GM19351 (cell line): ENCODE measurements at regions not wholly inside any gene's neighbourhood (a gene's known extent, or its start where the extent isn't known, plus 50 kb on each side); places are given as distances from the start of the nearest gene placed in this dataset.

Experiments used
- ATAC-seq: cut with Tn5 transposase; IDR thresholded peaks from one replicate; pipeline ENCODE4 v1.9.1; 2021; ENCODE audit warnings: mild to moderate bottlenecking, moderate library complexity; ENCODE audit not compliant: unreplicated experiment

DNA sequence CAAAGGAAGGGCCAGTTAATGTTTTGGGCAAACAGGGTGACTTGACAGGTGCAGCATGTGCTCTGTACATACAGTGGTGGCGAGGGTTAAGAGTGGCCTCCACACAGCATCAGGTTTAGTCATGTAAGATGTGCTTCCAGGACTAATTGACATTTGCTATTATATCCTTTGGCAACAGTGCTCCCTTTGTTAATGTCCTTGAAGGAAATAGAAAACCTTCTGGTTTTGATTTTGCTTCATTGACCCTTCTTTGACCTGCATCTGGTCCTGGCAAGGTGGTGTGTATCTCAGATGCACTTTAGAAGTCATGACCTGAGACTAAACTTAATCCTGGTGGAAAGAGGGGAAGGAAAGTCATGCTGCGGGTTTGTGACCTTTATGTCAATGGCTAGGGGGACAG lies 440.0 kb downstream of the ENC1 start:
- ATAC-seq, result no peak

GRCh38 chr5:74199436-74200210 lies 440.9 kb downstream of the ENC1 start:
- no peak for ATAC-seq

DNA sequence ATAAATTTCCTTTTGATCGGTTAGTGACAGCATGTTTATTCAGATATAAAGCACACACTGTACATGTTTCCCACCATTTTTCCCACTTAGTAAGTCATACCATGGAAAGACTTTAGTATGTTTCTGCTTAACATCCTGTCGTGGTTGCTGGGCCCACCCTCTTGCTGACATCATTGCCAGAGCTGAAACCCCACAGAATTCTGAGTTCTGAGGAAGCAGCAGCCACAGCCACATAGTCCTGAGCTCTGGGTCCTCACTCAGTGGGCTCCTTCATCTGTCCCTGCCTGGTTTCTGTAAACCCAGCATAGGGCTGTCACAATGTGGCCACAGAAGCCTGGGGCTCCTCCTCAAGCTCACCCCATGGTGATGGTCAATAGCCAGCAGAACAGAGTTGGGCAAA lies 441.5 kb downstream of the ENC1 start:
- peak; percentile 48 for ATAC-seq

DNA sequence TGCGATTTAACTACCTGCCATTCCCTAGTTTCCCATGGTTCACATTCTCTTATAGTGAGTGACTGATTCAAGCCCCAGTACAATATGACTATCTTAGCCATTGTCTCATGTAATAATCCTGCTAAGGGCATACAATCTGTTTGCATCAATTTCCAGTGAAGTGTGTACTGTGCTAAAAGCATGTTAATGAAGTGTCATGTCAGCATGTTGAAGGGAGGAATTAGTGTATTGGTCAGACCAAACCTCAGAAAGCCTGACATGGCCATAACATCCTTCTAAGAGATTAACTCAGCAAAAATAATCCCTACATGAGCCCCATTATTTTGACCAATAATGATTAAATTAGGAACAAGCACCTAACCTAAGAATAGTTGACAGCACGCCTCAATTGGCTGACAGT lies 442.4 kb downstream of the ENC1 start:
- no peak for ATAC-seq

- peak; percentile 85 for ATAC-seq
These were observed 444.3 kb downstream of the ENC1 start for GRCh38 chr5:74196233-74196632.

- ATAC-seq, result no peak
These were observed 446.3 kb downstream of the ENC1 start for GRCh38 chr5:74194196-74194595.

DNA sequence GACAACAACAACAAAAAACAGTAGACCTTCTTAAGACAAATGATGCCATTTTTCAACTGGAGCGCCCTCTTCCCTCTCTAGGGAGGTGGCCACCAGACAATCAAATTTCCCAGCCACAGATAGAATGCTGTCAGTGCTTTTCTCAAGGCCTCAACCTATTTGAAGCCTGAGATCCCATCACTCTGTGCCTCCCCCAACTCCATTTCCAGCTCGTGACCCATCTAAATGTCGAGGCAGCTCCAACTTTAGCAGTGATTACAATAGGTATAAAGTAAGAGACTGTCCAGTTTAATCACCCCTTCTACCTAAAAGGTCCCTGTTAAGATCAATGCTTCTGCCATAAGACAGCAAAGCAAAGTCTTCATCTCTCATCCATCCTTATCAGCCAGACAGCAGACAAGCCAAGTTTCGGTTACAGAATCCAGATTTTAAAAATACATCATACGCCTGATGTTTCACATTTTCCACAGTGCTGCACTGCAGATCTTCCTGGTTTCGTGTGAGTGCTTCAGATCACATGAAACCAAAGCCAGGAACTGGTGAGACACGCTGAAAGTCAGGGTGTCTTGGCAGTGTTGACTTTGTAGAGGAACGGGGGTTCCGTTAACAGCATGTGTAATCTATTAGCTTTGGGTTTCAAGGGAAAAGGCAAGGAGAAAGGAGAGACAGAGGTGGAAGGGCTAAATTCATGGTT lies 447.8 kb downstream of the ENC1 start:
- ATAC-seq, result no peak

GRCh38 chr5:74188351-74189105 lies 452.0 kb downstream of the ENC1 start:
- no peak for ATAC-seq

DNA sequence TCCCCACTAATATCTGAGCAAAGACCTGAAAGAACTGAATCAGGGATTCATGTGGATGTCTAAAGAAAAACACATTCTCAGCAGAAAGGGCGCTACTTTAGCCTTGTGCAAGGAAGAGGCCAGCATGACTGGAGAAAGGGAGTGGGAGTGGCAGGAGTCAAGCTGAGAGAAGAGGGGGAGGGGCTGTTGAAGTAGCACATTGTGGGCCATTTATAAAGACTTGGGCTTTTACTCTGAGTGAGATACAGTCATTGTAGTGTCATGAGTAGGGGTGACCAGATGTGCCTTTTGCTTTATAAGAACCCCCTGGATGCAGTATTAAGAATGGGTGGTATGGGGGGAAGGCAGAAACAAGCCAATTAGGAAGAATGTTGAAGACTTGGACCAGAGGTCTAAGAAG lies 452.8 kb downstream of the ENC1 start:
- ATAC-seq, result no peak

GRCh38 chr5:74186356-74187315 lies 453.9 kb downstream of the ENC1 start:
- ATAC-seq, result no peak

GRCh38 chr5:74185599-74185998 lies 454.9 kb downstream of the ENC1 start:
- no peak for ATAC-seq

- no peak for ATAC-seq
These were observed 455.9 kb downstream of the ENC1 start for GRCh38 chr5:74184649-74185048.

DNA sequence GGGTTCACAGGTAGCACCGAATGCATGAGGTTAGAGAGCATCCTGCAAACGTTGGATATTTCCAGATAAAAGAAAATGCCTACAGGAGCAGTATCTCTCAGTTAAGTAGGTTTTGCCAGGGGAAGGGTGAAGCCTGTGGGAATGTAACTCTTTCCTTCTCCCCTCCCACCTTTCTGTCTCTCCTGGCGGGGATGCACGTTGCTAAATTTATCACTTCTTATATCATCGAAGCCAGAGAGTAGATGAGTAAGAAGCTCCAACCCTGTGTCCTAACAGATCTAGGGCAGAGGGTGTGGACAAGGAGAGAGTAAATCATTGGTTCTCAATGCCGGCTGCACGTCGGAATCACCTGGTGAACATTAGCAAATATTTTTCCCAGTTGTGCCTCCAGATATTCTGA lies 457.5 kb downstream of the ENC1 start:
- ATAC-seq, result no peak

DNA sequence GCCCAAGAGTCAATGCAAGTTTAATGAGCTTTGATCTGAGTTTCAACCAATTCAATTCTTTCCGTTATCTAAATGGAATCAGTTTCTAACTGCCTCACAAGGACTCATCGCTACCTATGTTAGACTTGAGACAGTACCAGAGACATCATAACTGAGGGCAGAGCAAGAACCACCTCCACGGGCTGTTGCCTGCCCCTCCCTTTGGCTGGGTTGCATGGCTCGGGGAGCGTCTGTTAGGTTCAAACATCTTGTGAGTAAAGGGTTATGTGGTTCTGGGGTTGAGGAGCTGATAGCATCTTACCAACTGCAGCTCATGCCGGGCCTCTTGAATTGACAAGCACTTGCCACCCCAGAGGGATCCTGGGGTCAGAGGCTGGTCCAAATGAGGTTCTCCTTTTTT lies 457.9 kb downstream of the ENC1 start:
- ATAC-seq, result no peak

DNA sequence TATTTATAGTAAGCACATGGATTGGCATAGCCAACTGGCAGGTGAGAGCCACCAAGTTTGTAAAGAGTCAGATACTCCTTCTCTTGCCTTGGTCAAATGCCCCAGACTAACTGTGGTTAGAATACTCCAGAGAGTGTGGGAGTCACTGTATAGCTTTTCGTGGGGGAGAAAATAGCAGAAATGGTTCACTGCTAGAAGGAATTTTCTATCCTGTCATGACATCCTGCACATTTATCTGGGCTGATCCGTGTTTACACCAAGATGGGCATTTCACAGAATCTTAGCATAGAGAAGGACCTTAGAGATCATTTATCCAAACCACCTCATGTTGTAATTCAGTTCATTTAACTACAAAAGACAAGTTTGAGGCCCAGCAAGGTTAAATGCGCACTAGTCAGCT lies 460.8 kb downstream of the ENC1 start:
- no peak for ATAC-seq

- ATAC-seq, result no peak
These were observed 461.3 kb downstream of the ENC1 start for GRCh38 chr5:74179179-74179578.

GRCh38 chr5:74177961-74178360 lies 462.6 kb downstream of the ENC1 start:
- no peak for ATAC-seq

- ATAC-seq, result no peak
These were observed 466.2 kb downstream of the ENC1 start for GRCh38 chr5:74174366-74174765.

DNA sequence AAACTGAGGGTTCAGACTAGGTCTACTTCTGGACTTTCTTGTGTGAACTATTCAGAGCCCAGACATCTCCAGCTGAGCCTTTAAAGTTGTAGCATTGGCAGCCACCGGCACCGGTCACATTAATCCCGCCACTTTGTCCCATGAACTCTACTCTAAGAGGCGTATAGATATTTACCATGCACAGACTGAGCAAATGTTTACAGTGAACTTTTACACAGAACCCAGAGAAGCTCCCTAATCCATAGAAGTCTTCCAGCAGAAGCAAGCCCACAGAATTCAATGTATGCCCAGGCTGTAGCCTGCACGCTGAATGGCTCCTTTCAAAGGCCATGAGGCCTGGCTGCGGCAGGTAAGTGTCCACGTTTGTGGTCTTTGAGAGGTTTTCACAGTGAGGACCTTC lies 466.9 kb downstream of the ENC1 start:
- no peak for ATAC-seq

- no peak for ATAC-seq
These were observed 467.3 kb downstream of the ENC1 start for GRCh38 chr5:74173241-74173640.

- no peak for ATAC-seq
These were observed 470.8 kb downstream of the ENC1 start for GRCh38 chr5:74169701-74170100.
